GM13976 (cell line): ENCODE measurements at regions not wholly inside any gene's neighbourhood (a gene's known extent, or its start where the extent isn't known, plus 50 kb on each side); places are given as distances from the start of the nearest gene placed in this dataset.

Source experiments
- DNase-seq: peaks from one replicate; pipeline ENCODE4 v3.0.0; 2012; ENCODE audit warnings: low spot score
- CTCF ChIP-seq: IDR thresholded peaks from 2 replicates; pipeline ENCODE4 v1.5.1; 2012; ENCODE audit warnings: borderline replicate concordance, mild to moderate bottlenecking; ENCODE audit not compliant: insufficient read depth; ENCODE audit errors: extremely low read depth, missing control alignments, control extremely low read depth
- in situ Hi-C: fragments of 300-500 bp; cut with MboI; formaldehyde crosslinking; loops from one replicate; pipeline ENCODE4 v1.12.0; 2022; ENCODE audit warnings: low sequenced_read_pairs, mixed read lengths, inconsistent platforms; ENCODE audit not compliant: unreplicated experiment

DNA sequence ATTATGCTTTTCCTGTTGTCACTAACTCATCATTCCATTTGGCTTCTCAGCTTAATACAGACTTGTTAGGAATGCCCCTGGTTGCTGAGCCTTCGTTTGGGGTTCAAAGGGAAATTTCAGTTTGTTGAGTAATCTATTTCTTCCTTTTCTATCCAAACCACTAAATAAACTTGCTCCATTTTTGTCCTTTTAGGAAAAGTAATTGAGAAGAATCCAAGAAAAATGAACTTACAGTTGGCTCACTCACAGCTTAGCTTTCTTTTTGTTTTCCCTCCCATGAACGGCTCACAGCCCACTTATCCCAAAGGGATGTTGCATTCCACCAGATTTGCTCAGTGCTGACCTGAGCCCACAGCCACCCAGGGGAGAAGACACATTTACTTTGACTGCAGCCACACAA lies 73.9 kb downstream of the SOX11 start:
- no peak for DNase-seq
- in situ Hi-C loops: no loop called here
- TF ChIP-seq CTCF: no peak

DNA sequence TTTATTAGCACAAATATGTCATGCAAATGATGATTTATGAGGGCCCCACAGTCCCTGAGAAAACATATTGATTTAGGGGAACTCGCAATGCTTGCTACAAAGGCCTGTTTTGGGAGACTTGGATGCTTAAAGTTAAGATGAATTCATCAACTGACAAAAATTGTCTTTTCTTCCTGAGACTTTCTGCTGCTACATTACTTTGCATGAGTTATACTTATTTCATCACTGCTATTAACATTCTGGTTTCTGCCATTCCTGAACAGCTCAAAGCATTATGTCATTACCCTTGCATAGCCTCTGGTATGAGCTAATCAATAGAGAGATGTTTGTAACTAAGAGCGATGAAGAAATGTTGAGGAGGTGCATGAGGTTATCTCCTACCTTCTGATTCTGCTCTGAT lies 74.4 kb downstream of the SOX11 start:
- no peak for TF ChIP-seq CTCF
- no peak for DNase-seq
- in situ Hi-C loops: no loop called here

GRCh38 chr2:5777131-5777535 lies 84.9 kb downstream of the SOX11 start:
- TF ChIP-seq CTCF: no peak
- DNase-seq: no peak
- in situ Hi-C loops: no loop called here

GRCh38 chr2:5781679-5782078 lies 89.5 kb downstream of the SOX11 start:
- no peak for TF ChIP-seq CTCF
- DNase-seq: no peak
- in situ Hi-C loops: no loop called here

GRCh38 chr2:5782103-5782502 lies 89.9 kb downstream of the SOX11 start:
- DNase-seq: no peak
- in situ Hi-C loops: no loop called here
- no peak for TF ChIP-seq CTCF

- in situ Hi-C loops: no loop called here
- TF ChIP-seq CTCF: no peak
Observed at GRCh38 chr2:5788447-5788846, 96.3 kb downstream of the SOX11 start.

GRCh38 chr2:5791371-5791770 lies 99.2 kb downstream of the SOX11 start:
- DNase-seq: no peak
- in situ Hi-C loops: no loop called here
- no peak for TF ChIP-seq CTCF

More at GRCh38 chr2:5788447-5788846, 96.3 kb downstream of the SOX11 start:
- no peak for DNase-seq
